Liver (tissue), 8 donors: ENCODE measurements at regions not wholly inside any gene's neighbourhood (a gene's known extent, or its start where the extent isn't known, plus 50 kb on each side); places are given as distances from the start of the nearest gene placed in this dataset.

Experiments used
- DNase-seq: peaks from one replicate; pipeline ENCODE4 v3.0.0-alpha.2; 2017; ENCODE audit warnings: low spot score
- H3K27ac ChIP-seq, 2 donors: one replicate each; pipeline ENCODE4 v1.7.0; 2013; ENCODE audit warnings: inconsistent platforms in 2 of 2, low read length in 2 of 2, control low read depth in 1 of 2, low read depth in 1 of 2, mild to moderate bottlenecking in 1 of 2
- H3K27me3 ChIP-seq, 4 donors: one replicate each; pipeline versions ENCODE4 v1.6.1 to v1.7.0; 2013; ENCODE audit warnings: low read length in 3 of 4, inconsistent platforms in 1 of 4, mild to moderate bottlenecking in 1 of 4, moderate library complexity in 1 of 4; ENCODE audit not compliant: control insufficient read depth in 4 of 4, insufficient read depth in 4 of 4
- H3K36me3 ChIP-seq, 4 donors: one replicate each; pipeline versions ENCODE4 v1.6.1 to v1.7.0; 2013; ENCODE audit warnings: low read length in 3 of 4, mild to moderate bottlenecking in 3 of 4, low read depth in 1 of 4, moderate library complexity in 1 of 4; ENCODE audit not compliant: control insufficient read depth in 4 of 4, insufficient read depth in 3 of 4
- H3K4me1 ChIP-seq, 4 donors: one replicate each; pipeline versions ENCODE4 v1.6.1 to v1.7.0; 2013; ENCODE audit warnings: low read length in 3 of 4, mild to moderate bottlenecking in 3 of 4, moderate library complexity in 1 of 4; ENCODE audit not compliant: control insufficient read depth in 4 of 4, insufficient read depth in 4 of 4
- H3K4me3 ChIP-seq, 3 donors: one replicate each; pipeline versions ENCODE4 v1.6.1 to v1.7.0; 2013; ENCODE audit warnings: low read length in 3 of 3, control low read depth in 1 of 3, low read depth in 1 of 3, mild to moderate bottlenecking in 1 of 3
- H3K9ac ChIP-seq, 2 donors: one replicate each; pipeline ENCODE4 v1.7.0; 2013; ENCODE audit warnings: low read length in 2 of 2, mild to moderate bottlenecking in 2 of 2, moderate library complexity in 2 of 2, control low read depth in 1 of 2, low read depth in 1 of 2
- H3K9me3 ChIP-seq, 4 donors: one replicate each; pipeline versions ENCODE4 v1.6.1 to v1.7.0; 2013; ENCODE audit warnings: low read length in 3 of 4; ENCODE audit not compliant: control insufficient read depth in 4 of 4
- ATF3 ChIP-seq: IDR thresholded peaks from 2 replicates; pipeline ENCODE4 v1.6.1; 2016; ENCODE audit warnings: antibody characterized with exemption
- CTCF ChIP-seq: fragments of 150-350 bp; IDR thresholded peaks from 2 replicates; pipeline ENCODE4 v1.5.1; 2017; ENCODE audit warnings: improper control_type of control experiment, low read depth, low read length; ENCODE audit not compliant: missing input control
- EGR1 ChIP-seq, 2 donors: IDR thresholded peaks; 2 replicates each; pipeline ENCODE4 v1.6.1; 2016 to 2018; ENCODE audit warnings: antibody characterized with exemption in 2 of 2, low read depth in 2 of 2
- FOXA1 ChIP-seq: IDR thresholded peaks from 2 replicates; pipeline ENCODE4 v1.6.1; 2016; ENCODE audit warnings: antibody characterized with exemption
- FOXA2 ChIP-seq: IDR thresholded peaks from 2 replicates; pipeline ENCODE4 v1.6.1; 2016; ENCODE audit warnings: antibody characterized with exemption
- GABPA ChIP-seq, 2 donors: IDR thresholded peaks in 1 of 2; conservative IDR thresholded peaks in 1 of 2; 2 replicates each; pipeline ENCODE4 v1.6.1; 2016; ENCODE audit warnings: antibody characterized with exemption in 2 of 2, mild to moderate bottlenecking in 1 of 2, moderate library complexity in 1 of 2
- HNF4G ChIP-seq: IDR thresholded peaks from 2 replicates; pipeline ENCODE4 v1.6.1; 2016; ENCODE audit warnings: antibody characterized with exemption
- JUND ChIP-seq, 2 donors: IDR thresholded peaks; 2 replicates each; pipeline ENCODE4 v1.6.1; 2016; ENCODE audit warnings: antibody characterized with exemption in 2 of 2
- RAD21 ChIP-seq, 2 donors: IDR thresholded peaks; 2 replicates each; pipeline ENCODE4 v1.6.1; 2016; ENCODE audit warnings: antibody characterized with exemption in 2 of 2, mild to moderate bottlenecking in 2 of 2
- RXRA ChIP-seq, 2 donors: IDR thresholded peaks; 2 replicates each; pipeline ENCODE4 v1.6.1; 2017 to 2018; ENCODE audit warnings: antibody characterized with exemption in 2 of 2, mild to moderate bottlenecking in 1 of 2
- SP1 ChIP-seq: IDR thresholded peaks from 2 replicates; pipeline ENCODE4 v1.6.1; 2018; ENCODE audit warnings: antibody characterized with exemption, mild to moderate bottlenecking
- TAF1 ChIP-seq: conservative IDR thresholded peaks from 2 replicates; pipeline ENCODE4 v1.6.1; 2016; ENCODE audit warnings: antibody characterized with exemption, mild to moderate bottlenecking
- YY1 ChIP-seq: IDR thresholded peaks from 2 replicates; pipeline ENCODE4 v1.6.1; 2016; ENCODE audit warnings: antibody characterized with exemption, mild to moderate bottlenecking
- WGBS: extraction: QIAGEN DNeasy Blood & Tissue Kit; methylation state at CpG from one replicate; pipeline ENCODE4 v1.1.7; 2013; 5-methylcytosine and 5-hydroxymethylcytosine counted together
- TF ChIP-seq, protein P1 (sequence below): IDR thresholded peaks from 2 replicates; pipeline ENCODE4 v1.6.1; 2016; ENCODE audit warnings: antibody characterized with exemption
- TF ChIP-seq, protein P2 (sequence below): IDR thresholded peaks from 2 replicates; pipeline ENCODE4 v1.6.1; 2016; ENCODE audit warnings: antibody characterized with exemption
- TF ChIP-seq, protein P3 (sequence below): IDR thresholded peaks from 2 replicates; pipeline ENCODE4 v1.6.1; 2016; ENCODE audit warnings: antibody characterized with exemption, mild to moderate bottlenecking
- donor health status: healthy.
- donor health status: healthy.
- donor health status: healthy.
- donor health status: healthy.
- donor health status: healthy.

- Histone ChIP-seq H3K4me3 (no peak overlapping the region), H3K27ac (no peak overlapping the region), H3K9ac (no peak overlapping the region), H3K4me1 (no peaks in the 10 kb centered on the region), H3K27me3 (no peaks in the 10 kb centered on the region), H3K9me3 (peaks cover 0 to 4% (median under 1%) of the 10 kb centered on the region in 4 donors), H3K36me3 (no peaks in the 10 kb centered on the region)
- 94% methylated on average over 4 of the region's 4 CpGs for WGBS
- TF ChIP-seq ATF3 (no peak), YY1 (no peak), FOXA1 (no peak), HNF4G (no peak), RXRA (IDR thresholded peaks at IDR 0.05) (no peak), TAF1 (no peak), EGR1 (IDR thresholded peaks at IDR 0.05; ENCODE audit: low read depth in 2 of 2) (no peak), SP1 (no peak), GABPA (IDR thresholded peaks at IDR 0.05 in 1 of 2, conservative IDR thresholded peaks at IDR 0.05 in 1 of 2) (no peak), JUND (IDR thresholded peaks at IDR 0.05) (no peak), CTCF (no peak), RAD21 (IDR thresholded peaks at IDR 0.05) (no peak), FOXA2 (no peak)
- TF ChIP-seq, protein P1, sequence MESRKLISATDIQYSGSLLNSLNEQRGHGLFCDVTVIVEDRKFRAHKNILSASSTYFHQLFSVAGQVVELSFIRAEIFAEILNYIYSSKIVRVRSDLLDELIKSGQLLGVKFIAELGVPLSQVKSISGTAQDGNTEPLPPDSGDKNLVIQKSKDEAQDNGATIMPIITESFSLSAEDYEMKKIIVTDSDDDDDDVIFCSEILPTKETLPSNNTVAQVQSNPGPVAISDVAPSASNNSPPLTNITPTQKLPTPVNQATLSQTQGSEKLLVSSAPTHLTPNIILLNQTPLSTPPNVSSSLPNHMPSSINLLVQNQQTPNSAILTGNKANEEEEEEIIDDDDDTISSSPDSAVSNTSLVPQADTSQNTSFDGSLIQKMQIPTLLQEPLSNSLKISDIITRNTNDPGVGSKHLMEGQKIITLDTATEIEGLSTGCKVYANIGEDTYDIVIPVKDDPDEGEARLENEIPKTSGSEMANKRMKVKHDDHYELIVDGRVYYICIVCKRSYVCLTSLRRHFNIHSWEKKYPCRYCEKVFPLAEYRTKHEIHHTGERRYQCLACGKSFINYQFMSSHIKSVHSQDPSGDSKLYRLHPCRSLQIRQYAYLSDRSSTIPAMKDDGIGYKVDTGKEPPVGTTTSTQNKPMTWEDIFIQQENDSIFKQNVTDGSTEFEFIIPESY = no peak
- TF ChIP-seq, protein P2, sequence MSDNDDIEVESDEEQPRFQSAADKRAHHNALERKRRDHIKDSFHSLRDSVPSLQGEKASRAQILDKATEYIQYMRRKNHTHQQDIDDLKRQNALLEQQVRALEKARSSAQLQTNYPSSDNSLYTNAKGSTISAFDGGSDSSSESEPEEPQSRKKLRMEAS = no peak
- TF ChIP-seq, protein P3, sequence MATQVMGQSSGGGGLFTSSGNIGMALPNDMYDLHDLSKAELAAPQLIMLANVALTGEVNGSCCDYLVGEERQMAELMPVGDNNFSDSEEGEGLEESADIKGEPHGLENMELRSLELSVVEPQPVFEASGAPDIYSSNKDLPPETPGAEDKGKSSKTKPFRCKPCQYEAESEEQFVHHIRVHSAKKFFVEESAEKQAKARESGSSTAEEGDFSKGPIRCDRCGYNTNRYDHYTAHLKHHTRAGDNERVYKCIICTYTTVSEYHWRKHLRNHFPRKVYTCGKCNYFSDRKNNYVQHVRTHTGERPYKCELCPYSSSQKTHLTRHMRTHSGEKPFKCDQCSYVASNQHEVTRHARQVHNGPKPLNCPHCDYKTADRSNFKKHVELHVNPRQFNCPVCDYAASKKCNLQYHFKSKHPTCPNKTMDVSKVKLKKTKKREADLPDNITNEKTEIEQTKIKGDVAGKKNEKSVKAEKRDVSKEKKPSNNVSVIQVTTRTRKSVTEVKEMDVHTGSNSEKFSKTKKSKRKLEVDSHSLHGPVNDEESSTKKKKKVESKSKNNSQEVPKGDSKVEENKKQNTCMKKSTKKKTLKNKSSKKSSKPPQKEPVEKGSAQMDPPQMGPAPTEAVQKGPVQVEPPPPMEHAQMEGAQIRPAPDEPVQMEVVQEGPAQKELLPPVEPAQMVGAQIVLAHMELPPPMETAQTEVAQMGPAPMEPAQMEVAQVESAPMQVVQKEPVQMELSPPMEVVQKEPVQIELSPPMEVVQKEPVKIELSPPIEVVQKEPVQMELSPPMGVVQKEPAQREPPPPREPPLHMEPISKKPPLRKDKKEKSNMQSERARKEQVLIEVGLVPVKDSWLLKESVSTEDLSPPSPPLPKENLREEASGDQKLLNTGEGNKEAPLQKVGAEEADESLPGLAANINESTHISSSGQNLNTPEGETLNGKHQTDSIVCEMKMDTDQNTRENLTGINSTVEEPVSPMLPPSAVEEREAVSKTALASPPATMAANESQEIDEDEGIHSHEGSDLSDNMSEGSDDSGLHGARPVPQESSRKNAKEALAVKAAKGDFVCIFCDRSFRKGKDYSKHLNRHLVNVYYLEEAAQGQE = no peak
- DNase-seq = no peak
Observed at GRCh38 chr10:32123021-32123420, 66.8 kb upstream of the KIF5B start.

DNA sequence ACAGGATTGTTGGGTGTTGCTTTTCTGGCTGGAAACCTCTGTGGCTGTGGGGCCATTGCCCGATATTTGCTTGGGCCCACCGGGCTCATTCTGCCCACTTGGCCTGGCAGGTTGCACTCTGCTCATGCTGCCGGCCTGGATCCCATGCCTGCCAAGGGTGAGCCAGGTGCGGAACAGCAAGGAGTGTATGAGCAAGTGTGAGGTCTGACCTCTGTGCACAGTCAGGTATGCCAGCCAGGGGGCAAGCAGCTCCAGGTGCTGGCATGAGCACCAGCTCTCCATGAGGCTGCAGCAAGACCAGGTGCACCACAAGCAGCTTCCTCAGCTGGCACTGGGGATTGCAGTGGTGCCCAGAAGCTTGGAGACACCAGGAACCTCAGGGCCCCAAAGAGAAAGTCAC lies 65.4 kb upstream of the KIF5B start:
- no peak overlapping the region for H3K4me3 ChIP-seq
- no peaks in the 10 kb centered on the region for H3K36me3 ChIP-seq
- no peak overlapping the region for H3K9ac ChIP-seq
- WGBS = 91% methylated on average over 4 of the region's 4 CpGs
- DNase-seq = no peak
- no peaks in the 10 kb centered on the region for H3K4me1 ChIP-seq
- H3K9me3 ChIP-seq = peaks cover 0 to 4% (median under 1%) of the 10 kb centered on the region in 4 donors
- H3K27ac ChIP-seq = no peak overlapping the region
- no peaks in the 10 kb centered on the region for H3K27me3 ChIP-seq
- TF ChIP-seq ATF3 (no peak), SP1 (no peak), GABPA (IDR thresholded peaks at IDR 0.05 in 1 of 2, conservative IDR thresholded peaks at IDR 0.05 in 1 of 2) (no peak), FOXA2 (no peak), TAF1 (no peak)
- TF ChIP-seq, protein P1 = no peak
- TF ChIP-seq, protein P3 = no peak
